SK-N-SH treated with all-trans-retinoic acid at 6 μM for 48 hours (cell line): ENCODE measurements at regions not wholly inside any gene's neighbourhood (a gene's known extent, or its start where the extent isn't known, plus 50 kb on each side); places are given as distances from the start of the nearest gene placed in this dataset.

Experiments
- ATAC-seq: fragments of 200-7000 bp; cut with Tn5 transposase; 3 replicates; pipeline ENCODE4 v1.9.1; 2020; ENCODE audit warnings: mild to moderate bottlenecking, moderate library complexity
- ARNTL ChIP-seq: fragments of 450-650 bp; formaldehyde crosslinking; IDR thresholded peaks from 2 replicates; pipeline ENCODE4 v1.5.0; 2020; ENCODE audit warnings: low read depth, mild to moderate bottlenecking, moderate library complexity, borderline replicate concordance
- BACH2 ChIP-seq: fragments of 250-450 bp; sonication (Bioruptor Pico); IDR thresholded peaks from 2 replicates; pipeline ENCODE4 v1.9.0; 2021; ENCODE audit warnings: mild to moderate bottlenecking, borderline replicate concordance
- CREB5 ChIP-seq: fragments of 250-450 bp; sonication (Bioruptor Pico); IDR thresholded peaks from 2 replicates; pipeline ENCODE4 v1.5.1; 2020; ENCODE audit warnings: low read depth, mild to moderate bottlenecking, moderate library complexity
- CSDC2 ChIP-seq: fragments of 250-450 bp; sonication (Bioruptor Pico); IDR thresholded peaks from 2 replicates; pipeline ENCODE4 v1.5.0; 2020; ENCODE audit warnings: mild to moderate bottlenecking, moderate library complexity
- CSRNP3 ChIP-seq: fragments of 250-450 bp; sonication (Bioruptor Pico); IDR thresholded peaks from 2 replicates; pipeline ENCODE4 v1.5.1; 2021; ENCODE audit warnings: mild to moderate bottlenecking, moderate library complexity
- ESRRG ChIP-seq: fragments of 250-450 bp; sonication (Bioruptor Pico); IDR thresholded peaks from 2 replicates; pipeline ENCODE4 v1.6.1; 2021; ENCODE audit warnings: mild to moderate bottlenecking
- GLIS3 ChIP-seq: fragments of 250-450 bp; sonication (Bioruptor Pico); IDR thresholded peaks from 2 replicates; pipeline ENCODE4 v1.5.0; 2020; ENCODE audit warnings: mild to moderate bottlenecking, moderate library complexity
- ISL1 ChIP-seq: fragments of 250-450 bp; sonication (Bioruptor Pico); IDR thresholded peaks from 2 replicates; pipeline ENCODE4 v2.1.2; 2022; ENCODE audit warnings: mild to moderate bottlenecking, moderate library complexity
- OSR1 ChIP-seq: fragments of 250-450 bp; sonication (Bioruptor Pico); IDR thresholded peaks from 2 replicates; pipeline ENCODE4 v1.8.0; 2022; ENCODE audit warnings: moderate library complexity, mild to moderate bottlenecking, inconsistent platforms
- PATZ1 ChIP-seq: fragments of 250-450 bp; sonication (Bioruptor Pico); IDR thresholded peaks from 2 replicates; pipeline ENCODE4 v1.8.0; 2020; ENCODE audit warnings: mild to moderate bottlenecking, moderate library complexity, borderline replicate concordance
- POU6F1 ChIP-seq: fragments of 250-450 bp; sonication (Bioruptor Pico); IDR thresholded peaks from 2 replicates; pipeline ENCODE4 v1.8.0; 2021; ENCODE audit warnings: low read depth, mild to moderate bottlenecking, moderate library complexity, borderline replicate concordance
- PPARA ChIP-seq: fragments of 250-450 bp; sonication (Bioruptor Pico); IDR thresholded peaks from 2 replicates; pipeline ENCODE4 v1.5.0; 2020; ENCODE audit warnings: mild to moderate bottlenecking, borderline replicate concordance
- RARB ChIP-seq: fragments of 250-450 bp; sonication (Bioruptor Pico); IDR thresholded peaks from 2 replicates; pipeline ENCODE4 v1.8.0; 2021; ENCODE audit warnings: mild to moderate bottlenecking, moderate library complexity
- SNAI2 ChIP-seq: fragments of 250-450 bp; sonication (Bioruptor Pico); IDR thresholded peaks from 2 replicates; pipeline ENCODE4 v1.5.0; 2020; ENCODE audit warnings: mild to moderate bottlenecking, moderate library complexity
- TCF4 ChIP-seq: fragments of 250-450 bp; sonication (Bioruptor Pico); IDR thresholded peaks from 2 replicates; pipeline ENCODE4 v1.8.0; 2021; ENCODE audit warnings: mild to moderate bottlenecking, moderate library complexity, borderline replicate concordance
- TSHZ2 ChIP-seq: fragments of 250-450 bp; sonication (Bioruptor Pico); IDR thresholded peaks from 2 replicates; pipeline ENCODE4 v1.5.0; 2020; ENCODE audit warnings: mild to moderate bottlenecking, moderate library complexity
- ZC3H10 ChIP-seq: fragments of 250-450 bp; sonication (Bioruptor Pico); IDR thresholded peaks from 2 replicates; pipeline ENCODE4 v1.5.1; 2021; ENCODE audit warnings: mild to moderate bottlenecking, moderate library complexity
- ZFP3 ChIP-seq: fragments of 250-450 bp; sonication (Bioruptor Pico); IDR thresholded peaks from 2 replicates; pipeline ENCODE4 v1.5.0; 2020; ENCODE audit warnings: mild to moderate bottlenecking, moderate library complexity
- ZFP30 ChIP-seq: fragments of 450-650 bp; formaldehyde crosslinking; IDR thresholded peaks from 2 replicates; pipeline ENCODE4 v1.5.0; 2022; ENCODE audit warnings: mild to moderate bottlenecking, moderate library complexity
- ZNF565 ChIP-seq: fragments of 450-650 bp; formaldehyde crosslinking; conservative IDR thresholded peaks from 2 replicates; pipeline ENCODE4 v1.5.0; 2020; ENCODE audit warnings: low read depth, mild to moderate bottlenecking, moderate library complexity
- ZNF70 ChIP-seq: fragments of 450-650 bp; formaldehyde crosslinking; IDR thresholded peaks from 2 replicates; pipeline ENCODE4 v1.5.0; 2020; ENCODE audit warnings: mild to moderate bottlenecking, moderate library complexity

GRCh38 chr6:81144346-81144745 lies 608.1 kb downstream of the TENT5A start:
- no peak for TF ChIP-seq ZNF70 (CRISPR knock-in tag)
- TF ChIP-seq POU6F1: no peak
- no peak for TF ChIP-seq BACH2 (CRISPR knock-in tag)
- TF ChIP-seq PATZ1 (CRISPR knock-in tag): no peak
- no peak for TF ChIP-seq ZC3H10
- TF ChIP-seq ARNTL (CRISPR knock-in tag): no peak
- TF ChIP-seq CSDC2 (CRISPR knock-in tag): no peak
- no peak for TF ChIP-seq ESRRG (CRISPR knock-in tag)
- TF ChIP-seq PPARA (CRISPR knock-in tag): no peak
- no peak for TF ChIP-seq CSRNP3
- no peak for TF ChIP-seq ISL1
- no peak for TF ChIP-seq OSR1 (CRISPR knock-in tag)
- no peak for TF ChIP-seq SNAI2 (CRISPR knock-in tag)
- no peak for TF ChIP-seq GLIS3
- no peak for ATAC-seq

- ATAC-seq: no peak
- TF ChIP-seq CREB5 (no peak), RARB (CRISPR knock-in tag) (no peak), ISL1 (no peak), TSHZ2 (CRISPR knock-in tag) (no peak), SNAI2 (CRISPR knock-in tag) (no peak), ZC3H10 (no peak), PPARA (CRISPR knock-in tag) (no peak), ESRRG (CRISPR knock-in tag) (no peak), PATZ1 (CRISPR knock-in tag) (no peak), ZFP30 (no peak), BACH2 (CRISPR knock-in tag) (no peak), TCF4 (CRISPR knock-in tag) (no peak), ZNF70 (CRISPR knock-in tag) (no peak), ZFP3 (no peak), GLIS3 (no peak)
Measured at GRCh38 chr6:81138236-81138635, 614.2 kb downstream of the TENT5A start.

GRCh38 chr6:81130969-81131368 lies 621.5 kb downstream of the TENT5A start:
- TF ChIP-seq SNAI2 (CRISPR knock-in tag) (no peak), ZNF565 (CRISPR knock-in tag) (no peak), ARNTL (CRISPR knock-in tag) (no peak), POU6F1 (no peak), ZFP3 (no peak), TSHZ2 (CRISPR knock-in tag) (no peak), RARB (CRISPR knock-in tag) (no peak), TCF4 (CRISPR knock-in tag) (no peak), ISL1 (no peak), OSR1 (CRISPR knock-in tag) (no peak)
- TF ChIP-seq, all 23 proteins: peak for 0
- ATAC-seq: no peak
